ENCODE measurements at regions not wholly inside any gene's neighbourhood (a gene's known extent, or its start where the extent isn't known, plus 50 kb on each side); places are given as distances from the start of the nearest gene placed in this dataset.

GRCh38 chr5:6926491-6927038 lies 213.3 kb downstream of the TENT4A start:
- Mint-ChIP-seq H3K36me3 (ENCODE audit: low read depth) (no peaks in the 10 kb centered on the region), H3K4me3 (no peak overlapping the region), H3K27ac (no peak overlapping the region), H3K27me3 (ENCODE audit: insufficient read depth) (peaks cover 2% of the 10 kb centered on the region), H3K4me1 (no peaks in the 10 kb centered on the region), H3K9me3 (no peaks in the 10 kb centered on the region)
- Histone ChIP-seq H3K27ac (ENCODE audit: low read depth, low read length) (no peak overlapping the region), H3K36me3 (ENCODE audit: control insufficient read depth, insufficient read depth, low read length) (no peaks in the 10 kb centered on the region), H3K4me3 (ENCODE audit: low read length) (no peak overlapping the region), H3K9me3 (ENCODE audit: control insufficient read depth, low read length) (no peaks in the 10 kb centered on the region), H3K9ac (ENCODE audit: extremely low read depth, low read length, poor library complexity, severe bottlenecking) (no peak overlapping the region), H3K4me1 (ENCODE audit: control insufficient read depth, insufficient read depth, low read length) (no peaks in the 10 kb centered on the region), H3K27me3 (ENCODE audit: control insufficient read depth, insufficient read depth, low read length, poor library complexity, severe bottlenecking) (no peaks in the 10 kb centered on the region)
- no peak for TF ChIP-seq CTCF (conservative IDR thresholded peaks at IDR 0.05)
- no peak for DNase-seq
- 90 to 100% methylated on average over 1 of the region's 1 CpG for WGBS, 2 experiments (ENCODE audit: insufficient coverage in 1 of 2, insufficient read length in 1 of 2)

- Histone ChIP-seq H3K9me3 (ENCODE audit: control insufficient read depth, low read length) (no peaks in the 10 kb centered on the region), H3K4me1 (ENCODE audit: control insufficient read depth, insufficient read depth, low read length) (no peaks in the 10 kb centered on the region), H3K27ac (ENCODE audit: low read depth, low read length) (no peak overlapping the region), H3K36me3 (ENCODE audit: control insufficient read depth, insufficient read depth, low read length) (no peaks in the 10 kb centered on the region), H3K9ac (ENCODE audit: extremely low read depth, low read length, poor library complexity, severe bottlenecking) (no peak overlapping the region), H3K27me3 (ENCODE audit: control insufficient read depth, insufficient read depth, low read length, poor library complexity, severe bottlenecking) (no peaks in the 10 kb centered on the region), H3K4me3 (ENCODE audit: low read length) (no peak overlapping the region)
- H3K9me3 Mint-ChIP-seq = no peaks in the 10 kb centered on the region
- 44 to 49% methylated on average over 1 of the region's 1 CpG for WGBS, 2 experiments (ENCODE audit: insufficient coverage in 1 of 2, insufficient read length in 1 of 2)
- no peaks in the 10 kb centered on the region for H3K36me3 Mint-ChIP-seq (ENCODE audit: low read depth)
- no peak for DNase-seq
- H3K4me3 Mint-ChIP-seq = no peak overlapping the region
- no peak for TF ChIP-seq CTCF (conservative IDR thresholded peaks at IDR 0.05)
- no peaks in the 10 kb centered on the region for H3K4me1 Mint-ChIP-seq
- H3K27ac Mint-ChIP-seq = no peak overlapping the region
- peaks cover 4% of the 10 kb centered on the region for H3K27me3 Mint-ChIP-seq (ENCODE audit: insufficient read depth)
Measured at GRCh38 chr5:6936031-6936430, 222.8 kb downstream of the TENT4A start.

- no peak overlapping the region for H3K9ac ChIP-seq (ENCODE audit: extremely low read depth, low read length, poor library complexity, severe bottlenecking)
- no peaks in the 10 kb centered on the region for H3K9me3 ChIP-seq (ENCODE audit: control insufficient read depth, low read length)
- H3K4me1 ChIP-seq (ENCODE audit: control insufficient read depth, insufficient read depth, low read length) = no peaks in the 10 kb centered on the region
- 91% methylated on average over 3 of the region's 3 CpGs; no CpG with 5 or more reads in 1 of the 2 experiments for WGBS, 2 experiments (ENCODE audit: insufficient coverage in 1 of 2, insufficient read length in 1 of 2)
- Mint-ChIP-seq H3K27ac (no peak overlapping the region), H3K4me1 (no peaks in the 10 kb centered on the region), H3K9me3 (no peaks in the 10 kb centered on the region), H3K27me3 (ENCODE audit: insufficient read depth) (peaks cover 4% of the 10 kb centered on the region), H3K36me3 (ENCODE audit: low read depth) (no peaks in the 10 kb centered on the region), H3K4me3 (no peak overlapping the region)
- no peak overlapping the region for H3K27ac ChIP-seq (ENCODE audit: low read depth, low read length)
- H3K4me3 ChIP-seq (ENCODE audit: low read length) = no peak overlapping the region
- no peaks in the 10 kb centered on the region for H3K27me3 ChIP-seq (ENCODE audit: control insufficient read depth, insufficient read depth, low read length, poor library complexity, severe bottlenecking)
- no peak for TF ChIP-seq CTCF (conservative IDR thresholded peaks at IDR 0.05)
- no peak for DNase-seq
- H3K36me3 ChIP-seq (ENCODE audit: control insufficient read depth, insufficient read depth, low read length) = no peaks in the 10 kb centered on the region
Measured at GRCh38 chr5:6937677-6938076, 224.4 kb downstream of the TENT4A start.

All from endodermal cell (in vitro differentiated cells).